HG03159 (cell line): ENCODE measurements at regions not wholly inside any gene's neighbourhood (a gene's known extent, or its start where the extent isn't known, plus 50 kb on each side); places are given as distances from the start of the nearest gene placed in this dataset.
"Not testable (repeated sequence)": the region's sequence is repeated elsewhere in the genome, so short reads cannot be mapped to it uniquely, and the experiment has no call there.

Source experiments
- ATAC-seq: cut with Tn5 transposase; IDR thresholded peaks from one replicate; pipeline ENCODE4 v1.9.1; 2021; ENCODE audit warnings: mild to moderate bottlenecking, moderate library complexity; ENCODE audit not compliant: unreplicated experiment

DNA sequence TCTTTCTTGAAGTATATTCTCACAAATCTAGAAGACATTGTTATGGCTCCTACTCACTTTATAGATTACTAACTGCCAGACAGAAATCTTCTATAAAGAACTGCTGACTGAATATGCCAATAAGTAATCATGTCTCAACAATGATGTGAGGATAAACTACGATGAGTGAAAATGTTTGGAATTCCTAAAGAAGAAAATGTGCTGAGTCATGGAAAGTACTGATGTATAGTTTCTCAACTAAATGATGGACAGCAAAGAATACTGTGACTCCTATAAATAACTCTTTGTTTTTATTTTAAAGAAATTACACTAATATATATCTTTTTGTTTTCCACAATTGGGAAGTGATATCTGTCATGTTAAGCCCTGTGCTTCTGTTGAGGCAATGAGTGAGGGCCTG lies 232.9 kb downstream of the LNPK start:
- ATAC-seq: no peak

DNA sequence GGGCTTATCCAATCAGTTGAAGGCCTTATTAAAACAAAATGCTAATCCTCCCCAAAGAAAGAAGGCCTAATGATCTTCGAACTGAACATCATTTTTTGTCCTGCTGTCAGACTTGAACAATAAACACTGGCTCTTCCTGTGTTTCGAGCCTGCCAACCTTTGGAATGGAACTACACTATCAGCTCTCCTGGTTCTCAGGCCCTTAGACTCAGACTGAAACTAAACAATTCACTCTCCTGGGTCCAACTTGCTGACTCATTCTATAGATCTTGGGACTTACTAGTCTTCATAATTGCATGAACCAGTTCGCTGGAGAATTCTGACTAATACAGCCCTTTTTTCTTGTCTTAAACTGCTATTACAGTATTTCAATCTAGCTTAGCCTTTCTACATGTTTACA lies 235.2 kb downstream of the LNPK start:
- no peak for ATAC-seq

DNA sequence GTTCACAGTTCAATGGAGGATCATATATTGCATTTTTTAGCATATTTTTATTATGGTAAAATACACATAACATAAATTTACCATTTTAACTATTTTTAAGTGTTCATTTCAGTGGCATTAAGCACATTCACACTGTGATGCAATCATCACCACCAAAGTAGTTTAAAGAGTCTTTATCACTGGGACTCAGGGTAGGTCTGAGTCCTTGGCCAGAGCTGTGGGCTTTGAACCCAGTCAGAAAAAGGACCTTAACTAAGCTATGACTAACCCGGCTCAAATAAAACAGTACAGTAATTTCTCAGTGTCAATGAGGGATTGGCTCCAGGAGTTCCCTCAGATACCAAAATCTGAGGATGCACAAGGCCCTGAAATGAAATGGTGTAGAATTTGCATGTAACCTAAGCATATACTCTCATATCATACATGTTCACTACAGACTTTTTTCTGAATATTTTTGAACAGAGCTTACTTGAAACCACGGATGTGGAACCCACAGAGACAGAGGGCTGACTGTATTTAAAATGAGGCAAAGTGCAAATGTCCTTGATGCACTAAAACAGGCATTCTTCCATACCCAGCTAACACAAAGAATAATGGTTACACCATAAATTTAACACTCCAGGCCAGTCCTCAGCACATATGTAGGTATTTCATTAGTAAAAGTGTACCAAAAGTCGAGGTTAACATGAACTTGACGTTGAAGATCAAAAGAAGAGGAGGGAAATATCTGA lies 246.2 kb downstream of the LNPK start:
- ATAC-seq: no peak

DNA sequence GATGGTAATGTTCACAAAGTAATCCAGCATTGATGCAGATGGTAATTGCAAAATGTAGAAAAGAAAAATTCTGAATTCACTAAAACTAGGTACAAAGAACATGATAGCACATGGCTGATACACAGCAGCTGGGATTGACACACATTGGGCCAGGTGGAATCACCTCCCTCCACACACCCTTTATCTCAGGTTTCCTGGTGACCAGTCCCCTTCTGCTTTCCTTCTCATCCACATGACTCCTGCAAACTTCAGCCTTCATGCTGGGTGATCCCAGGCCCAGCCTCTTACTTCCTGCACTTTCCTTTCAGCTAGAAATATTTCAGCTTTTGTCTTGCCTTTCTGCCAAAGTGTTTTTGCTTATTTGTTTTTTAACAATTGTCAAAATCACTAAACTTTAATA lies 246.9 kb downstream of the LNPK start:
- ATAC-seq: no peak

DNA sequence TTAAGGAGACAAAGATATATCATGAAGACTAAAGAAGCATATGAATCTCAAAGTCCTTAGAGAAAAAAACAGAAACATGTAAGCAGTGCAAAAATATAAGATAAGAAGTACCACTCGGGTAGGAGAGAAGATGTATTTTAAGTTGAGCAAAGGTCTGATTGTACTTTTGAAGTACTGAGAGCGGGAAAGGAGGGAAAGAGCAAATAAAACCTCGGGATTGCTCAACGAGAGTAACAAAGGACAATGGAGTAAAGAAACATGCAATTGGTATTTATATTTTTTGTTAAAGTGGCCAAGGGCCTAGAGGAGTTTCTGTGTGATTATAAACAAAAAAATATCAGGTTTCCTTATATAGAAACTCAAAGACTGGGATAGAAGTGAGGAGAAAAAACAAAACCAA lies 251.9 kb downstream of the LNPK start:
- no peak for ATAC-seq

DNA sequence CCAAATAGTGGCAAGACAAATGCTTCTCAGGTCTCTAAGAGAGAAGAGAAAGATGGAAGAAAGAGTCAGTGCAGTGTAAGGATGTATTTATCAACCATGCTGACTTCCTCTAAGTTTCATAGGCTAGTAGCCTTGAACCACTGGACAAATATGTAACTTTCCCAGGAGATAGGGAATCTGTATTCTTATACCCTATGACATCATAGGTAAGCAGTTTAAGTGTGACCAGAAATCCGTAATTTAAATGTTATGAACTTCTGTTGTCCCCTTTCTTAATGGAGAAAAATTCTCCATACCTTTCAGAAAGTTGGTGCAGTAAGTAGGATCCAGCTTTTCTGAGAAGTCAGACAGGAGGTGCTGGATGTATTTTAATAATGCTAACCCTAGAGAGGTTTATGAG lies 256.2 kb downstream of the LNPK start:
- ATAC-seq: no peak

DNA sequence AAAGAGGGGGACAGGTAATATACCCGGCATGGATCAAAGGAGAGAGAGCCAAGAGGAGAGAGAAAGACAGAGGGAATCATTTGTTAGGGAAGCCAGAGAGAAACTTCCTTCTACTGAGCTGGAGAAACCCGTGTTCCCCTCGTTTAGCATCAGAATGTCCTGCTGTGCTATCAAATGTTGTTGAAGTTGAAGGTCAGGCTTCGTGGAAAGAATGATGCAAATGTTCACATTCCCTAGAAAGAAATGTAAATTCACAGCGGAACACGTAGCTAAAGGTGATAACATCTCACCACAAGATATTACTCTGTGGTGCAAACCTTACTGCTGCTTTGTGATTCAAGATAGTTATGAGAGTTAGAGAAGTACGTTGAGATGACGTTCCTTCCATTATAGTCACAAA lies 258.1 kb downstream of the LNPK start:
- ATAC-seq: no peak

DNA sequence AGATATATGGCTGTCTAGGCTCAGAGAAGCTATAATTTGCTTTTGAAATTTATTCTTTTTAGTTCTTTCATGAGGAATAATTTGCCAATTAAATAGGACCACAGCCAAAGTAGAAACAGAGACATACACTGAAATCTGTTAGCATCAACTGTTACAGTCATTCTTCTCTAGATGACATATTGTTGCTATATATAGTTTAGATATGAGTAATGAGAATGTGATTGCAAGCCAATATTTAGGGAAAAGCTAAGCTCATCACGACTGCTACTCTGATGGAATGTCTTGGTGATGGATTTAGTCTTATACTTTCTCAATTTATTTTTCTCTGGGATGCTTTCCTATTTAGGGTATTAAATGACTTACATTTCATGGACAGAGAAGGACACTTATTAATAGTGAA lies 259.1 kb downstream of the LNPK start:
- no peak for ATAC-seq

DNA sequence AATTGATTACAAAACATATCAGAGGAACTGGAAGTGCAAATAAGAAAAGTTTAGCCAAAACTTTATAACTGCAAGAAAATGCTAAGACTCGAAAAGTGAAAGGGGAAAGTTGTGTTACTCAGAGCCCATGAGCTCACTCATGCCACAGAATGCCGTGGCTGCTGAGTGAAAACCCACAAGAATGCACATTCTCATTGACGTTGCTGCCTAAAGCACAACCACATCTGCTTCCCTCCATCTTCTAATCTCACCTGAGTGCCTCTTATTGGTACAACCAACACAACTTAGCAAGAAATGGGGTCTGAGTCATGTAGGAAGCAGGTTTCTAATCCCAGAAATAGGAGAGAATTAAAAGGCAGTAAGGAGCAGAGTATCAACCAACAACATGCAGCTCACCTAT lies 259.7 kb downstream of the LNPK start:
- ATAC-seq: no peak

DNA sequence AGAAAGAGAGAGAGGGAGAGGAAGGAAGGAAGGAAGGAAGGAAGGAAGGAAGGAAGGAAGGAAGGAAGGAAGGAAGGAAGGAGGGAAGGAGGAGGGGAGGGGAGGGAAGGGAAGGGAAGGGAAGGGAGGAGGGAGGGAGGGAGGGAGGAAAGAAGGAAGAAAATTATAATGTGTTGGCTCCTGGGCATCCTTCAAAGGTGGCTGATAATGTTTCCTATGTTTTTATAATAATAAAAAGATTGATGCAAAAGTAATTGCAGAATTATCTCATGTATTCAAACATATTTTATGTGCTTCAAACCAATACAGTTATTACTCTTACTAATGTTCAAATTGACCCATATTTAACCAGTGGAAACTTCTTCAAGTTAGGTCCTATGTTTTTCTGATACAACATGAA lies 260.9 kb downstream of the LNPK start:
- ATAC-seq: no peak

DNA sequence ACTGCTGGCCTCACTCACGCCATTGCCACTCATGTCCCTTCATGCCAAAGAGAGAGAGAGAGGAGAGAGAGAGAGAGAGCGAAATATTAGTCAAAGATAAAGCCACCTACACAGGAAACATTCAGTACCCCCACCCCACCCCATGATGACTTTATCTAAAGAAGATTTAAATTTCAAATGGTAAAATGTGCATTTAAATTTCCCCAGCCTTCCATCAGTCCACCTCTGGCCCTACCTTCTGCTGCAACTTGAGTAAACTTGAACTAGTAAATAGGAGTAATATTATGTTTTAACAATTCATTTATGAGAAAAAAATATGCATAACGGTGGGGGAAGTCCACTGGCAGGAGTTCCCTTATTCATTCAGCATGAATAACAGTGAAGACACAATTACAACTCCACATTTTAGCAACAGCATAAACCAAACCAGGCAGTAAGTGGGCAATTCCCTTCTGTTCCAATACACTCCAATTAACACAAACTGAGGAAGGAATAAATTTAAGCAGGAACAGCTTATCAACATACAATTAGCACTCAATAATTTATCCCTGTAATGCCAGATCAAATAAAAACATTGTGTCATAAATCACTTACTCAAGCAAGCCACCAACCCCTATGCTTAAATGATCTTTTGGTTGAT lies 264.2 kb downstream of the LNPK start:
- no peak for ATAC-seq

DNA sequence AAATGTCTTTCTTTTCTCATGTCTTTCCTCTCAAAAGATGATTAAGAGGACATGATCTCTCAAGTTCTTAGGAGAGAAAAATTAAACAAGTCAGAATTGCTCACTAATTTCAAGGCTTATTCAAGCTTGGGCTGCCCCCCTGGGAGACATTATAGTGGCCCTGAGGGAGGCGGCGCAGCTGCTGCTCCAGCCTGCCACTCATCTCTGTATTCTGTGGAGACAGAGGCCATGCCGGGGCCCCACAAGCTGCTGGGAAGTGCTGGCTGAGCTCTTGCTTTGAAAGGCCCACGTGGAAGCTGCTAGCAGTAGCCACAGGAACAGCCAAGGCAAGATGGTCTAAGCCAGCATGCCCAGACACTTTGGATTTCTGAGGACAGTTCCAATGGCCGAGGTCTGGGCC lies 267.4 kb downstream of the LNPK start:
- no peak for ATAC-seq

DNA sequence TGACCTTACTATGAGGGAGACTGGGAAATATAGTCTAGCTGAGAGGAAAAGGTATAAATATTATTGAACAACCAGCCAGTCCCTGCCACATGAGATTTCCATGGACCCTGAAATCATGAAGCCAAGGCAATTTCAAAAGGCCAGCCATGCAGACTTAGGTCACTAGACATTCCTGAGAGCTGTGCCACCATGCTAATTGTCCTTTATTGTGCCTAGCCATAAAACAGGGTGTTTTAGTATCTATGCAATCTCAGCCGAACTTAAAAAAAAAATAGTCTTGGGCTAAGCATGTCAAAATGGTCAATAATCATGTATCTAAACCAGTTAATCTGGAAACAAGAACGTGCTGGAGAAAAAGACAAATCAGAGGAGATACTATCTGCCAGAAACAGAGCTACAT lies 269.5 kb downstream of the LNPK start:
- ATAC-seq: no peak

DNA sequence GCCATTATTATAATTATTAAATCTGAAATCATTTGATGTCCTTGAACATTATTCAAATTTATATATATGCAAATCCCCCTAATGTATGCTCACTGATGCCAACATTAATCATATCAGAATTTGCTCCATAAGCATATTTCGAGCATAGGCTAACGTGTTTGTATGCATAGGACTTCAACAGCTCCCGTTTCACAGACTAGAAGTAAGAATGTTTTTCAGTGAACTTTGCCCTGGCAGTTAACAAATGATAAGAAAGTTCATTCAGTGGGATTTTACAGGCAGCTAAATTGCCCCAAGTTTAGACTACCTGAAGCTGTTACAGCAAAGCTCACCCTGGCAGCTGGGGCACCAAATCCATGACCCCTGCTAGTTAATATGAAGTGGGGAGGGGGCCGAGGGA lies 272.0 kb downstream of the LNPK start:
- ATAC-seq: no peak

DNA sequence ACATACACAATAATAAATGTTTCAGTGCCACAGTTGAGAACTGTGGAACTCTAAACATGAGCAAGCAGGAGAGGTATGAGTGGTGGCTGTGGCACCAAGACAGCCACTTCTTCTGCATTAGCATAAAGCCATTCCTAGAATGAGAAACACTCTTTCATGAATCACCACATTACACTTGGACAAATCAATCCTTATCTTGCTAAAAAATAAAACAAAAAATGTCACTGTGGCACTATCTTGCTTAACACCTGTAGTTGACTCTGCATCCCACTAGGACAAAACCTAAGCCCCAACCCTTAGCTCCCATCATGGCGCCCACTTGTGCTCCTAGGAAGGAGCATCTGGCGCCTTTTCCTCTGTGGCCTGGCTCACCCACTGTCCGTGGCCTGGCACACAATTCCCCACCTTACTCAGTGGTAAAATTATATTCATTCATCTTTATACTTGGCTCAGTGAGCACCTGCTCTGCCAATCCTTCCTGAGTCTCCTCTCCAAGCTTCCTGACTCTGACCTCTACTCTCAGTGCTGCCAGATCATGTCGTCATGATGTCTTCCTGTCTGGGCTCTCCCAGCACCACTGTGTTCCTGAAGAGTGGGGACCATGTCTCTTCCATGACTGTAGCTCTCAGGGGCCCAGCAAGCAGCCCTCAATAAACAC lies 272.9 kb downstream of the LNPK start:
- no peak for ATAC-seq

DNA sequence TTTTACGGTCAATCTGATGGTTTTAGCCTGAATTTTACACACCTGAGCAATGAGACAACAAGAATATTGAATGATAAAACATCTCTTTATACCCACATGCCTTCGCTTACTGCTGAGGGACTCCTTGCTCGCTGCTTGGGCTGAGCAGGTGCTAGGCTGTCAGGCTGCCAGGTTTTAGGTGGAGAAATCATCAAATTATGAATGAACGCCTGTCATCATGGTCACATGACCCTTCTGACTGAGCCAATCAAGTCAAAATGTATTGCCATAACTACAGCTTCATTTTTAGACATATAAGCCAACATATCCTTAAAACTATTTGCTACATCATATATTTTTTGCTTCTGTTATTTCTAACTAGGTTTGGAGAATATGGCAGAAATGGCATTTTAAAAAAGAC lies 274.0 kb downstream of the LNPK start:
- no peak for ATAC-seq

DNA sequence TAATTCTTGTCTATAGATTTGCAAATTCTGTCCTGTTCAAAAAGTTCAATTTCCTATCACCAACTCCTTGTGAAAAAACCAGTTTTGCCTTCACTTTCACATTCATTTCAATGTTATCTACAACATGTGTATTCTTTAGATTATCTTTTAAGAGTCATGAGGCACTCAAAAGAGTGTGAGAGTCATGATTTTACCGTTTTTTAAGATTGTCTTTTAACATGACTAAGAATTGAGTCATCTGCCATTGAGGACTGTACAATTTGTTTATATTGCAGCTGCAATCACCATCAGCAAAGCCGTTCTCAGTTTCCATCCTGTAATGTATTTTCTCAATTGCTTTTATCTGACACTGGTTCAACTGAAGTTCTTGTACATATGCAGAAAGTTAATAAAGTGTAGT lies 275.8 kb downstream of the LNPK start:
- ATAC-seq: no peak

DNA sequence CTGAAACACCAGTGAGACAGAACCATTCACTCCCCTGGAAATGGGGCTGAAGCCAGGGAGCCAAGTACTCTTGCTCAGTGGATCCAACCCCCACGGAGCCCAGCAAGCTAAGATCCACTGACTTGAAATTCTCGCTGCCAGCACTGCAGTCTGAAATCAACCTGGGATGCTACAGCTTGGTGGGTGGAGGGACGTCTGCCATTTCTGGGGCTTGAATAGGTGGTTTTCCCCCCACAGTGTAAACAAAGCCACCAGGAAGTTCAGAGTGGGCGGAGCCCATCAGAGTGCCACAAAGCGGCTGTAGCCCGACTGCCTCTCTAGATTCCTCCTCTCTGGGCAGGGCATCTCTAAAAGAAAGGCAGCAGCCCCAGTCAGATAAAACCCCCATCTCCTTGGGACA lies 292.8 kb downstream of the LNPK start:
- no peak for ATAC-seq

DNA sequence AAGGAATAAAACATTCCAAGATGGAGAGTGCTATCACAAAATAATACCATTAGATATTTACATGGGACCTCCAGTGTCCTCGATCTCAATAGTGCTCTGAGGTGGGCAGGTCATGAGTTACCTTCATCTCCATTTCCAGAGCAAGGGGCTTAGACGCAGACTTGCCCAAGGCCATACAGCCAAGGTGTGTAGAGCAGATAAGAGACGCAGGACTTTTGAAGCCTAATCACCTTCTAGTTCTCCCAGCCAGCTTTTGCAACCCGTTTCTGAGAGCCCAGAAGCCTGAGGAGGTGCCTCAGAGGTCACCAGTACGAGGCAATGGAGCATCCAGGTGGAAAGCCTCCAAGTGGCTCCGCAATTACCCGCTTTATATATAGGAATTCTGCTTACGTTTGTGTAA lies 294.7 kb downstream of the LNPK start:
- no peak for ATAC-seq

DNA sequence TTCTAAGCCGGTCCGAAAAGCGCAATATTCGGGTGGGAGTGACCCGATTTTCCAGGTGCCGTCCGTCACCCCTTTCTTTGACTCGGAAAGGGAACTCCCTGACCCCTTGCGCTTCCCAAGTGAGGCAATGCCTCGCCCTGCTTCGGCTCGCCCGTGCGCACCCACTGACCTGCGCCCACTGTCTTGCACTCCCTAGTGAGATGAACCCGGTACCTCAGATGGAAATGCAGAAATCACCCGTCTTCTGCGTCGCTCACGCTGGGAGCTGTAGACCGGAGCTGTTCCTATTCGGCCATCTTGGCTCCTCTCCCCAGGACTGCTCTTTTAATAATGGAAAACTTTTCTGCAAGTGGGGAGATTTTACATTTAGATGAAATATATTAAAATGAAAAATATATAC lies 297.5 kb downstream of the LNPK start:
- not testable (repeated sequence) for ATAC-seq

DNA sequence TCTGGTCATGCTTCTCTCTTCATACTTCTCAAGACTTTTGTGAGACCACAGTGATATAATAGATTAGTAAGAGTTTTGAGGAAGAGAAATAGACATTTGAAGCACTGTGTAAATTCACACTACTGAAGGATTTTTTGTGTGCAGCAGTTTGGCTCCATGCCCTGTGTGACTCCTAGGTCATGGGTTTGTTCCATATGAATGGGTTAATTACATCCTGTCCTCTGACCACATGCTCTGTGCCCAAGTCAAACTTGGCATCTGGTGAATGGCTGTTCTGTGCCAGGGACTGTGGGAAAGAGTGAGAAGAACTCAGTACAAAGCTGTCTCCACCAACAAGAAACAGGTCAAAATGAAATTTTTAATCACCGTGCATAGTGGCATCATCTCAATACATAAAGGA lies 304.0 kb downstream of the LNPK start:
- no peak for ATAC-seq

DNA sequence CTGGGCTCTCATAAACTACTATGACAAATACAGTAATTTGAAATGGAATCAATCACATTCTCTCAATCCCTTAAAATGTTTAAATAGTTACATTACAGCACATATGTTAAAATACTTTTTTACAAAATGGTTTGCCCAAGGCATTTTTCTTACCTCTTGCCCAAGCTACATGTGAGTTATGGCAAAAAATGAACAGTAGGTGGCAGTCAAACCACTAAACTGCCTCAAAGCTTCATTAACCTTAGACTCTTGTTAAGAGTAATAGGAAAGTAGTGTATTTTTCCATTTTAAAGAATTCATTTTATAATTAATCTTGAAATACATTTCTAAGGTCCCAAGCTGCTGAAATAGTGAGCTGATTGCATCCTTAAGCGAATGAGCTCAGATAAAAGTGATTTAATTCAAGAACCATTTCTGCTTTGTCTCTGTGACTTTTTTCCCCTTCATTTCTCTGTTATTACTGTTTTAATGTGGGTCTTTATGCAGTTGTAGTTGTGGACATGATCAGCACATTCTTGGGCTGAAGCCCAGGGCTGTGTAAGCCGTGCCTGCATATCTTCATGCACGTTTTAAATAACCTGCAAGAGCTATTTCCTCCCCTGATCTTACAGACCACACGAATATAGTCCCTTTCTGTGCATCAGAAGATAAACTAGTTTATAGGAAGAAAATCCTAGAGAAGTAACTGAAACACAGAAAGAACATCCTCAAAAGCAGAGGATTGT lies 311.8 kb downstream of the LNPK start:
- peak; percentile 86 for ATAC-seq
